CD14-positive monocyte (primary cell): ENCODE measurements at regions not wholly inside any gene's neighbourhood (a gene's known extent, or its start where the extent isn't known, plus 50 kb on each side); places are given as distances from the start of the nearest gene placed in this dataset.

Source experiments
- DNase-seq, 3 donors: peaks; one replicate each; pipeline ENCODE4 v3.0.0-alpha.2; 2011 to 2022
- H2AFZ ChIP-seq: 2 replicates; pipeline ENCODE4 v1.6.0; 2012; ENCODE audit warnings: mild to moderate bottlenecking, low read depth, low read length, inconsistent platforms; ENCODE audit not compliant: insufficient read depth, poor library complexity, severe bottlenecking
- H3K27ac ChIP-seq, 2 donors: 1 replicate in 1 of 2; 2 replicates in 1 of 2; pipeline ENCODE4 v1.5.1; 2012 to 2013; ENCODE audit warnings: low read length in 2 of 2, control low read depth in 1 of 2, inconsistent platforms in 1 of 2, low read depth in 1 of 2, mild to moderate bottlenecking in 1 of 2
- H3K27me3 ChIP-seq, 2 donors: one replicate each; pipeline versions ENCODE4 v1.6.0 to v1.6.1; 2011 to 2013; ENCODE audit warnings: low read length in 2 of 2; ENCODE audit not compliant: control insufficient read depth in 2 of 2, insufficient read depth in 2 of 2
- H3K36me3 ChIP-seq, 2 donors: replicated peaks in 1 of 2; 1 replicate in 1 of 2; 2 replicates in 1 of 2; pipeline versions ENCODE4 v1.5.1 to v1.6.1; 2012 to 2013; ENCODE audit warnings: low read length in 2 of 2, control low read depth in 1 of 2, inconsistent platforms in 1 of 2, mild to moderate bottlenecking in 1 of 2; ENCODE audit not compliant: insufficient read depth in 2 of 2, control insufficient read depth in 1 of 2
- H3K4me1 ChIP-seq, 2 donors: 1 replicate in 1 of 2; 2 replicates in 1 of 2; pipeline versions ENCODE4 v1.5.1 to v1.6.1; 2012 to 2013; ENCODE audit warnings: low read length in 2 of 2, control low read depth in 1 of 2, inconsistent platforms in 1 of 2, mild to moderate bottlenecking in 1 of 2, moderate library complexity in 1 of 2; ENCODE audit not compliant: insufficient read depth in 2 of 2, control insufficient read depth in 1 of 2
- H3K4me2 ChIP-seq: replicated peaks from 2 replicates; pipeline ENCODE3; 2012; ENCODE audit warnings: low read length, moderate library complexity, mild to moderate bottlenecking; ENCODE audit not compliant: poor library complexity, severe bottlenecking; ENCODE audit errors: extremely low read depth
- H3K4me3 ChIP-seq, 3 experiments: fragments of 200-600 bp in 1 of 3; sonication (generic) in 1 of 3; replicated peaks in 1 of 3; 1 replicate in 2 of 3; 2 replicates in 1 of 3; pipeline ENCODE4 v1.5.1; 2011 to 2013; ENCODE audit warnings: low read length in 3 of 3, mild to moderate bottlenecking in 3 of 3, control low read depth in 2 of 3, low read depth in 2 of 3, inconsistent platforms in 1 of 3, moderate library complexity in 1 of 3
- H3K79me2 ChIP-seq: 2 replicates; pipeline ENCODE4 v1.6.0; 2012; ENCODE audit warnings: mild to moderate bottlenecking, control low read depth, inconsistent platforms, low read length, moderate library complexity; ENCODE audit not compliant: insufficient read depth
- H3K9ac ChIP-seq: 2 replicates; pipeline ENCODE4 v1.6.0; 2017; ENCODE audit warnings: low read length, mild to moderate bottlenecking; ENCODE audit not compliant: insufficient read depth, poor library complexity, severe bottlenecking
- H3K9me3 ChIP-seq, 2 donors: replicated peaks in 1 of 2; 1 replicate in 1 of 2; 2 replicates in 1 of 2; pipeline versions ENCODE4 v1.5.1 to v1.6.1; 2012 to 2013; ENCODE audit warnings: low read length in 2 of 2, control low read depth in 1 of 2; ENCODE audit not compliant: control insufficient read depth in 1 of 2, insufficient read depth in 1 of 2
- H4K20me1 ChIP-seq: 2 replicates; pipeline ENCODE4 v1.6.0; 2012; ENCODE audit warnings: mild to moderate bottlenecking, low read length, control low read depth, moderate library complexity; ENCODE audit not compliant: insufficient read depth
- H3K27ac Mint-ChIP-seq, 7 donors: one replicate each; pipeline ENCODE4 v1.8.0; 2020; ENCODE audit warnings: mild to moderate bottlenecking in 7 of 7, mixed read lengths in 7 of 7, moderate library complexity in 6 of 7, inconsistent platforms in 2 of 7
- H3K27me3 Mint-ChIP-seq, 3 donors: one replicate each; pipeline ENCODE4 v1.8.0; 2021 to 2022; ENCODE audit warnings: low read depth in 3 of 3, mild to moderate bottlenecking in 3 of 3, mixed read lengths in 3 of 3, moderate library complexity in 3 of 3, inconsistent platforms in 1 of 3
- H3K36me3 Mint-ChIP-seq, 2 donors: one replicate each; pipeline ENCODE4 v1.8.0; 2020; ENCODE audit warnings: mixed read lengths in 2 of 2, inconsistent platforms in 1 of 2, mild to moderate bottlenecking in 1 of 2
- H3K4me1 Mint-ChIP-seq: one replicate; pipeline ENCODE4 v1.8.0; 2020; ENCODE audit warnings: mild to moderate bottlenecking, mixed read lengths
- H3K4me3 Mint-ChIP-seq, 2 donors: one replicate each; pipeline ENCODE4 v1.8.0; 2020; ENCODE audit warnings: mild to moderate bottlenecking in 2 of 2, mixed read lengths in 2 of 2, moderate library complexity in 1 of 2
- H3K9me3 Mint-ChIP-seq, 7 donors: one replicate each; pipeline ENCODE4 v1.8.0; 2020 to 2022; ENCODE audit warnings: mixed read lengths in 7 of 7, mild to moderate bottlenecking in 6 of 7, moderate library complexity in 6 of 7, inconsistent platforms in 2 of 7
- CTCF ChIP-seq: fragments of 200-600 bp; IDR thresholded peaks from one replicate; pipeline ENCODE4 v1.8.0; 2022; ENCODE audit warnings: antibody characterized with exemption, mild to moderate bottlenecking
- WGBS: methylation state at CpG from one replicate; pipeline ENCODE4 v1.1.5; 2013; ENCODE audit warnings: missing lambda C conversion rate; ENCODE audit not compliant: insufficient coverage; 5-methylcytosine and 5-hydroxymethylcytosine counted together
- intact Hi-C, 2 donors: fragments of 100-400 bp; cut with micrococcal nuclease; formaldehyde crosslinking; loops; one replicate each; pipeline versions ENCODE4 v1.15.0 to v1.15.1; 2023

- Histone ChIP-seq H3K9ac (no peak overlapping the region), H2AFZ (no peak overlapping the region), H3K27me3 (no peaks in the 10 kb centered on the region), H3K79me2 (no peaks in the 10 kb centered on the region), H3K27ac (no peak overlapping the region), H3K4me3 (no peak overlapping the region), H3K4me2 (no peak overlapping the region), H4K20me1 (no peaks in the 10 kb centered on the region), H3K4me1 (peaks cover 6 to 11% of the 10 kb centered on the region in 2 donors), H3K9me3 (no peaks in the 10 kb centered on the region), H3K36me3 (no peaks in the 10 kb centered on the region)
- DNase-seq = no peak
- Mint-ChIP-seq H3K4me1 (peaks cover 19% of the 10 kb centered on the region), H3K27me3 (peaks cover 2 to 15% (median 5%) of the 10 kb centered on the region in 3 donors), H3K9me3 (peaks cover 0 to 5% (median 2%) of the 10 kb centered on the region in 7 donors), H3K27ac (no peak overlapping the region), H3K4me3 (no peak overlapping the region), H3K36me3 (no peaks in the 10 kb centered on the region)
- intact Hi-C loops = no loop called here
- no peak for TF ChIP-seq CTCF
- WGBS = 67% methylated on average over 1 of the region's 3 CpGs
Observed at GRCh38 chr4:144360146-144360793, 219.8 kb upstream of the GYPA start.

GRCh38 chr4:144362366-144362765, 221.8 kb upstream of the GYPA start:
- DNase-seq = no peak
- H3K9me3 Mint-ChIP-seq = peaks cover 0 to 4% (median 2%) of the 10 kb centered on the region in 7 donors
- no peak overlapping the region for H3K27ac Mint-ChIP-seq
- H3K36me3 Mint-ChIP-seq = no peaks in the 10 kb centered on the region
- no peak overlapping the region for H2AFZ ChIP-seq
- intact Hi-C loops = no loop called here
- H3K27me3 ChIP-seq = no peaks in the 10 kb centered on the region
- H3K79me2 ChIP-seq = no peaks in the 10 kb centered on the region
- H3K27me3 Mint-ChIP-seq = peaks cover 3 to 9% (median 5%) of the 10 kb centered on the region in 3 donors
- H3K4me3 ChIP-seq = no peak overlapping the region
- H4K20me1 ChIP-seq = no peaks in the 10 kb centered on the region
- no peak overlapping the region for H3K4me3 Mint-ChIP-seq
- no peaks in the 10 kb centered on the region for H3K36me3 ChIP-seq
- no peaks in the 10 kb centered on the region for H3K9me3 ChIP-seq
- H3K4me2 ChIP-seq = no peak overlapping the region
- TF ChIP-seq CTCF = no peak
- peaks cover 3% of the 10 kb centered on the region for H3K4me1 Mint-ChIP-seq
- no peaks in the 10 kb centered on the region for H3K4me1 ChIP-seq
- H3K9ac ChIP-seq = no peak overlapping the region
- H3K27ac ChIP-seq = no peak overlapping the region
